Right lobe of liver (tissue), 4 donors: ENCODE measurements at regions not wholly inside any gene's neighbourhood (a gene's known extent, or its start where the extent isn't known, plus 50 kb on each side); places are given as distances from the start of the nearest gene placed in this dataset.

ENCODE experiments used
- CTCF ChIP-seq, 4 donors: fragments of 200-600 bp in 3 of 4; fragments of 450-650 bp in 1 of 4; IDR thresholded peaks; one replicate each; pipeline versions ENCODE4 v1.5.1 to v1.8.0; 2016 to 2022; ENCODE audit warnings: antibody characterized with exemption in 4 of 4, mild to moderate bottlenecking in 2 of 4
- POLR2A ChIP-seq: fragments of 450-650 bp; IDR thresholded peaks from one replicate; pipeline ENCODE4 v1.6.1; 2017; ENCODE audit warnings: antibody characterized with exemption, mild to moderate bottlenecking
- donor health status: DM: no; HTN: no; CAD: no.
- donor health status: DM: no; HTN: no; CAD: no.
- donor health status: DM: no; HTN: yes; CAD: no.

GRCh38 chr4:106429885-106430284 is 61.3 kb upstream of the GIMD1 start:
- TF ChIP-seq POLR2A (no peak), CTCF (IDR thresholded peaks at IDR 0.05) (no peak)
